ENCODE measurements at regions not wholly inside any gene's neighbourhood (a gene's known extent, or its start where the extent isn't known, plus 50 kb on each side); places are given as distances from the start of the nearest gene placed in this dataset.

DNA sequence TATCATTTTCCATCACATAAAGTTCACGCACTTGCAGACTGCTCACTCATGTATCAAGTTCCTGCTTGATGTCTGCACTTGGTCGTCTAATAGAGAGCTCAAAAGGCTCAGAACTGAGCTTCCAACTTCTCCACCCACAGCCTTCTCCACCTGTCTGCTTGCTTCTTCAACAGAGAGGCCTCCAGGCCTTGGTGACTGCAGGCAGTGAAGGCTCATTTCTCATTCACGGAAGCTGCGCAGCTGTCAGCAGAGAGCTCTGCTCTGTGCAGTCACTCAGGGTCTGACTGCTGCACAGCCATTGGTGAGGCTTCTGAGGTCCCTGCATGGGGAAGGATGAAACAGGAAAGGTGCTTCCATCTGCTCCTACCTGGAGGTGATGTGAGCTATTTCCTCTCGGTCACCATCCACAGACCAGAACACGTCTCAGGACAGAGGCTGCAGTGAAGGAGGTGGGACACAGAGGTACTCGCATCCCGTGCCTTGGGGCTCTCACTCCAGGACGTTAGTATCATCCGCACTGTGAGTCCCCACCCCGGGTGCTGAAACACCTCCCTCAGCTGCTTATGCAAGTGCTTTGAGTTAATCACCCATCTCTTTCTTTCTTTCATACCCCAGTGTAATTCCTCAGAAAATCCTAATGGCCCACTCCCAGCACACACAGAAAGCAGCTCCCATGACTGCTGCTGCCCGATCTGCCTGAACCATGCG, 126.2 kb downstream of the TMEM18 start:
- Histone ChIP-seq H3K4ac (ENCODE audit: low read depth, low read length) (no peak overlapping the region), H3K27ac (ENCODE audit: low read depth, low read length) (no peak overlapping the region), H2BK120ac (ENCODE audit: insufficient read depth, low read length, poor library complexity) (no peak overlapping the region), H3K9ac (ENCODE audit: low read length) (no peak overlapping the region), H3K4me2 (ENCODE audit: low read length) (no peak overlapping the region), H3K4me1 (ENCODE audit: control insufficient read depth in 1 of 2, insufficient read depth in 2 of 2, low read length in 2 of 2) (no peaks in the 10 kb centered on the region), H3K18ac (ENCODE audit: low read length) (no peak overlapping the region), H3K79me1 (ENCODE audit: low read length) (no peaks in the 10 kb centered on the region), H4K91ac (ENCODE audit: low read depth, low read length) (no peak overlapping the region), H3K79me2 (ENCODE audit: control insufficient read depth, insufficient read depth, low read length, poor library complexity) (peaks cover 2% of the 10 kb centered on the region), H4K12ac (ENCODE audit: low read depth, low read length) (no peak overlapping the region), H3K36me3 (ENCODE audit: control insufficient read depth in 1 of 2, insufficient read depth in 2 of 2, low read length in 2 of 2) (no peaks in the 10 kb centered on the region), H3K9me3 (ENCODE audit: insufficient read depth, low read depth, low read length) (no peaks in the 10 kb centered on the region), H3K23ac (ENCODE audit: low read length) (no peak overlapping the region), H3K14ac (ENCODE audit: low read length) (no peak overlapping the region), H2AFZ (ENCODE audit: insufficient read depth, low read length, poor library complexity) (no peak overlapping the region), H2AK5ac (ENCODE audit: low read length) (no peak overlapping the region), H3K27me3 (ENCODE audit: insufficient read depth, low read length) (no peaks in the 10 kb centered on the region), H3K4me3 (ENCODE audit: low read depth, low read length) (no peak overlapping the region), H4K8ac (ENCODE audit: low read depth, low read length) (no peak overlapping the region), H2BK12ac (ENCODE audit: low read length) (no peak overlapping the region), H2BK5ac (ENCODE audit: low read depth, low read length, poor library complexity) (no peak overlapping the region)
- no CpG with 5 or more reads among the region's 13 CpGs for WGBS (ENCODE audit: extremely low coverage, insufficient coverage, insufficient read length)
- no peak for DNase-seq

DNA sequence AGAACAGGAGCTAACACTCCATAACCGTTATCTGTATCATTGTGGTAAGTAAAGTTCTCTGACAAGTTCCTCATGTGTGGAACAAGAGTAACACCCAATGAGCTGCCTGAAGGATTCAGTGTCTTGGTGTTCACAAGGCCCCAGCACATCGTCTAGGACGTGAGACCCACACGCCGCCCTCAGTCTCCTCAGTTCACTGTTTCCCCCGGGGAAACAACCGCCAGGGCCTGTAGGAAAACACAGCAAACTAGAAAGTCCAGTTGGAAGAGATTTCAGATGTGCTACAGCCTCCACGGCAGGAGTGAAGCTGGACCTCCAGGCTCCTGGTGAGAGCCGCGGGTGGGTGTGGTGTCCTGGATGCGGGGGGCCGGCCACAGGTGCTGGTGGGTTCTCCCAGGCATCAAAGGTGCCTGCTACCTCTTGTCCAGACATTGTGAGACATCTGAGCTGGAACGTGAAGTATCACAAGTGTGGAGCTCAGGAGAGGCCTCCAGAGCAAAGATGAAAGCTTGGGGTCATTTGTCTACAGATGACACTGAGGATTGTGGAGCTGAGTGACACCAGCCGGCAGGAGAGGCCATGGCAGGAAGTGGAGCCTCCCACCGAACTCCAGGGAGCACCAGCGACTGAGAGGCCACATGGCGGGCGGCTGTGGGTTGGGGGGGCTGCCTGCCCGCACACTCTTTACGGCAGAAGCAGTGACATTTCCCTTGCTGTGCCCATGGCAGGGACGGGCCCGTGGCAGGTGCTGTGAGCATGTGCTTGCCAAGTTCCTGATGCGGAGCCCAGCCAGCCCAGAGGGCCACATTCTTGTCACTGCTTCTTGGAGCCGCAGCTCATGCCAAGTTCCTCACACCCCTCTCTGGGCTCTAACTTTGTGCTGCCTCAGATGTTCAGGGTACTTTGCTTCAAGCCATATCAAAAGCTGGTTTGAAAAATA, 131.2 kb downstream of the TMEM18 start:
- H3K9me3 ChIP-seq (ENCODE audit: insufficient read depth, low read depth, low read length) = peaks cover 2% of the 10 kb centered on the region
- no peak overlapping the region for H3K4ac ChIP-seq (ENCODE audit: low read depth, low read length)
- no peak overlapping the region for H3K4me3 ChIP-seq (ENCODE audit: low read depth, low read length)
- H4K12ac ChIP-seq (ENCODE audit: low read depth, low read length) = no peak overlapping the region
- H3K18ac ChIP-seq (ENCODE audit: low read length) = no peak overlapping the region
- peaks cover 3 to 11% of the 10 kb centered on the region in 2 experiments for H3K4me1 ChIP-seq (ENCODE audit: control insufficient read depth in 1 of 2, insufficient read depth in 2 of 2, low read length in 2 of 2)
- no peaks in the 10 kb centered on the region for H3K79me1 ChIP-seq (ENCODE audit: low read length)
- no peak overlapping the region for H2AK5ac ChIP-seq (ENCODE audit: low read length)
- H2BK120ac ChIP-seq (ENCODE audit: insufficient read depth, low read length, poor library complexity) = no peak overlapping the region
- H3K4me2 ChIP-seq (ENCODE audit: low read length) = no peak overlapping the region
- no peak overlapping the region for H2AFZ ChIP-seq (ENCODE audit: insufficient read depth, low read length, poor library complexity)
- no peaks in the 10 kb centered on the region for H3K27me3 ChIP-seq (ENCODE audit: insufficient read depth, low read length)
- no peak for DNase-seq
- no peak overlapping the region for H3K14ac ChIP-seq (ENCODE audit: low read length)
- H3K79me2 ChIP-seq (ENCODE audit: control insufficient read depth, insufficient read depth, low read length, poor library complexity) = peaks cover 2% of the 10 kb centered on the region
- H3K9ac ChIP-seq (ENCODE audit: low read length) = no peak overlapping the region
- no peak overlapping the region for H4K91ac ChIP-seq (ENCODE audit: low read depth, low read length)
- no CpG with 5 or more reads among the region's 24 CpGs for WGBS (ENCODE audit: extremely low coverage, insufficient coverage, insufficient read length)
- no peak overlapping the region for H2BK12ac ChIP-seq (ENCODE audit: low read length)
- no peak overlapping the region for H3K23ac ChIP-seq (ENCODE audit: low read length)
- no peak overlapping the region for H3K27ac ChIP-seq (ENCODE audit: low read depth, low read length)
- no peak overlapping the region for H4K8ac ChIP-seq (ENCODE audit: low read depth, low read length)
- no peak overlapping the region for H2BK5ac ChIP-seq (ENCODE audit: low read depth, low read length, poor library complexity)
- no peaks in the 10 kb centered on the region for H3K36me3 ChIP-seq (ENCODE audit: control insufficient read depth in 1 of 2, insufficient read depth in 2 of 2, low read length in 2 of 2)

GRCh38 chr2:545228-545627, 132.0 kb downstream of the TMEM18 start:
- Histone ChIP-seq H3K36me3 (ENCODE audit: control insufficient read depth in 1 of 2, insufficient read depth in 2 of 2, low read length in 2 of 2) (no peaks in the 10 kb centered on the region), H4K8ac (ENCODE audit: low read depth, low read length) (no peak overlapping the region), H2BK5ac (ENCODE audit: low read depth, low read length, poor library complexity) (no peak overlapping the region), H3K9me3 (ENCODE audit: insufficient read depth, low read depth, low read length) (peaks cover 2% of the 10 kb centered on the region), H2AK5ac (ENCODE audit: low read length) (no peak overlapping the region), H3K9ac (ENCODE audit: low read length) (no peak overlapping the region), H2BK12ac (ENCODE audit: low read length) (no peak overlapping the region), H3K27ac (ENCODE audit: low read depth, low read length) (no peak overlapping the region), H3K14ac (ENCODE audit: low read length) (no peak overlapping the region), H3K4me2 (ENCODE audit: low read length) (no peak overlapping the region), H3K27me3 (ENCODE audit: insufficient read depth, low read length) (no peaks in the 10 kb centered on the region), H4K91ac (ENCODE audit: low read depth, low read length) (no peak overlapping the region), H3K4me1 (ENCODE audit: control insufficient read depth in 1 of 2, insufficient read depth in 2 of 2, low read length in 2 of 2) (peaks cover 3 to 11% of the 10 kb centered on the region in 2 experiments), H2BK120ac (ENCODE audit: insufficient read depth, low read length, poor library complexity) (no peak overlapping the region), H3K79me1 (ENCODE audit: low read length) (no peaks in the 10 kb centered on the region), H3K23ac (ENCODE audit: low read length) (no peak overlapping the region), H3K4ac (ENCODE audit: low read depth, low read length) (no peak overlapping the region), H3K4me3 (ENCODE audit: low read depth, low read length) (no peak overlapping the region), H3K79me2 (ENCODE audit: control insufficient read depth, insufficient read depth, low read length, poor library complexity) (peaks cover 2% of the 10 kb centered on the region), H2AFZ (ENCODE audit: insufficient read depth, low read length, poor library complexity) (no peak overlapping the region), H3K18ac (ENCODE audit: low read length) (no peak overlapping the region), H4K12ac (ENCODE audit: low read depth, low read length) (no peak overlapping the region)
- no CpG with 5 or more reads among the region's 12 CpGs for WGBS (ENCODE audit: extremely low coverage, insufficient coverage, insufficient read length)
- DNase-seq = no peak

GRCh38 chr2:538646-539045, 138.6 kb downstream of the TMEM18 start:
- H3K18ac ChIP-seq (ENCODE audit: low read length) = no peak overlapping the region
- no peak overlapping the region for H2BK5ac ChIP-seq (ENCODE audit: low read depth, low read length, poor library complexity)
- no peak overlapping the region for H4K8ac ChIP-seq (ENCODE audit: low read depth, low read length)
- H3K4me3 ChIP-seq (ENCODE audit: low read depth, low read length) = no peak overlapping the region
- H2BK120ac ChIP-seq (ENCODE audit: insufficient read depth, low read length, poor library complexity) = no peak overlapping the region
- no CpG with 5 or more reads among the region's 2 CpGs for WGBS (ENCODE audit: extremely low coverage, insufficient coverage, insufficient read length)
- no peaks in the 10 kb centered on the region for H3K36me3 ChIP-seq (ENCODE audit: control insufficient read depth in 1 of 2, insufficient read depth in 2 of 2, low read length in 2 of 2)
- DNase-seq = no peak
- H3K14ac ChIP-seq (ENCODE audit: low read length) = no peak overlapping the region
- H3K27me3 ChIP-seq (ENCODE audit: insufficient read depth, low read length) = no peaks in the 10 kb centered on the region
- no peak overlapping the region for H4K91ac ChIP-seq (ENCODE audit: low read depth, low read length)
- no peak overlapping the region for H3K4me2 ChIP-seq (ENCODE audit: low read length)
- no peak overlapping the region for H3K4ac ChIP-seq (ENCODE audit: low read depth, low read length)
- H3K4me1 ChIP-seq (ENCODE audit: control insufficient read depth in 1 of 2, insufficient read depth in 2 of 2, low read length in 2 of 2) = no peaks in the 10 kb centered on the region
- H2AFZ ChIP-seq (ENCODE audit: insufficient read depth, low read length, poor library complexity) = no peak overlapping the region
- H3K9ac ChIP-seq (ENCODE audit: low read length) = no peak overlapping the region
- H3K23ac ChIP-seq (ENCODE audit: low read length) = no peak overlapping the region
- H2BK12ac ChIP-seq (ENCODE audit: low read length) = no peak overlapping the region
- H3K9me3 ChIP-seq (ENCODE audit: insufficient read depth, low read depth, low read length) = peaks cover 2% of the 10 kb centered on the region
- H2AK5ac ChIP-seq (ENCODE audit: low read length) = no peak overlapping the region
- no peaks in the 10 kb centered on the region for H3K79me2 ChIP-seq (ENCODE audit: control insufficient read depth, insufficient read depth, low read length, poor library complexity)
- H3K27ac ChIP-seq (ENCODE audit: low read depth, low read length) = no peak overlapping the region
- H4K12ac ChIP-seq (ENCODE audit: low read depth, low read length) = peak overlapping the region; percentile 54
- H3K79me1 ChIP-seq (ENCODE audit: low read length) = no peaks in the 10 kb centered on the region
